Fibroblast of mammary gland (primary cell): ENCODE measurements at regions not wholly inside any gene's neighbourhood (a gene's known extent, or its start where the extent isn't known, plus 50 kb on each side); places are given as distances from the start of the nearest gene placed in this dataset.
"Not testable (repeated sequence)": the region's sequence is repeated elsewhere in the genome, so short reads cannot be mapped to it uniquely, and the experiment has no call there.

Experiments used
- DNase-seq: peaks from one replicate; pipeline ENCODE4 v3.0.0-alpha.2; 2010; ENCODE audit warnings: low read depth
- H3K4me3 ChIP-seq: 2 replicates; pipeline ENCODE4 v1.5.1; 2011; ENCODE audit warnings: low read depth, mild to moderate bottlenecking, low read length, moderate library complexity; ENCODE audit not compliant: control insufficient read depth
- TF ChIP-seq, protein P1 (sequence below): conservative IDR thresholded peaks from 2 replicates; pipeline ENCODE4 v1.5.1; 2011; ENCODE audit warnings: low read depth, low read length, inconsistent platforms; ENCODE audit not compliant: control insufficient read depth, insufficient read depth

DNA sequence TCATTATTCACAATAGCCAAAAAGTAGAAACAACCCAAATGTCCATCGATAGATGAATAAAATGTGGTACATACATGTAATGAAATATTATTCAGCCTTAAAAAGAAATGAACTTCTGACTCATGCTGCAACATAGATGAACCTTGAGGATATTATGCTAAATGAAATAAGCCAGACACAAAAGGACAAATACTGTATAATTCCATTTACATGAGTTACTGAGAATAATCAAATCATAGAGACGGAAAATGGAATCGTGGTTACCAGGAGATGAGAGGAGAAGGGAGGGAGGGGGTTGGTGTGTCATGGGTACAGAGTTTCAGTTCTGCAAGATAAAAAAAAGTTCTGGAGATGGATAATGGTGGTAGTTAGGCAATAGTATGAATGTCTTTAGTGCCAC, 184.1 kb downstream of the PSMG1 start:
- TF ChIP-seq, protein P1, sequence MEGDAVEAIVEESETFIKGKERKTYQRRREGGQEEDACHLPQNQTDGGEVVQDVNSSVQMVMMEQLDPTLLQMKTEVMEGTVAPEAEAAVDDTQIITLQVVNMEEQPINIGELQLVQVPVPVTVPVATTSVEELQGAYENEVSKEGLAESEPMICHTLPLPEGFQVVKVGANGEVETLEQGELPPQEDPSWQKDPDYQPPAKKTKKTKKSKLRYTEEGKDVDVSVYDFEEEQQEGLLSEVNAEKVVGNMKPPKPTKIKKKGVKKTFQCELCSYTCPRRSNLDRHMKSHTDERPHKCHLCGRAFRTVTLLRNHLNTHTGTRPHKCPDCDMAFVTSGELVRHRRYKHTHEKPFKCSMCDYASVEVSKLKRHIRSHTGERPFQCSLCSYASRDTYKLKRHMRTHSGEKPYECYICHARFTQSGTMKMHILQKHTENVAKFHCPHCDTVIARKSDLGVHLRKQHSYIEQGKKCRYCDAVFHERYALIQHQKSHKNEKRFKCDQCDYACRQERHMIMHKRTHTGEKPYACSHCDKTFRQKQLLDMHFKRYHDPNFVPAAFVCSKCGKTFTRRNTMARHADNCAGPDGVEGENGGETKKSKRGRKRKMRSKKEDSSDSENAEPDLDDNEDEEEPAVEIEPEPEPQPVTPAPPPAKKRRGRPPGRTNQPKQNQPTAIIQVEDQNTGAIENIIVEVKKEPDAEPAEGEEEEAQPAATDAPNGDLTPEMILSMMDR: no peak

DNA sequence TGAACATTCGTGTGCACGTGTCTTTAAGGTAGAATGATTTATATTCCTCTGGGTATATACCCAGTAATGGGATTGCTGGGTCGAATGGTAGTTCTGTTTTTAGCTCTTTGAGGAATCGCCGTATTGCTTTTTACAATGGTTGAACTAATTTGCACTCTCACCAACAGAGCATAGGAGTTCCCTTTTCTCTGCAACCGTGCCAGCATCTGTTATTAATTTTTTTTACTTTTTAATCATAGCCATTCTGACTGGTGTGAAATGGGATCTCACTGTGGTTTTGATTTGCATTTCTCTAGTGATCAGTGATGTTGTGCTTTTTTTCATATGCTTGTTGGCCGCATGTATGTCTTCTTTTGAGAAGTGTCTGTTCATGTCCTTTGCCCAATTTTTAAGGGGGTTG, 185.0 kb downstream of the PSMG1 start:
- not testable (repeated sequence) for DNase-seq, H3K4me3 ChIP-seq

More for the DNA sequence above, 184.1 kb downstream of the PSMG1 start:
- H3K4me3 ChIP-seq: no peak overlapping the region
- DNase-seq: peak; percentile 48

DNA sequence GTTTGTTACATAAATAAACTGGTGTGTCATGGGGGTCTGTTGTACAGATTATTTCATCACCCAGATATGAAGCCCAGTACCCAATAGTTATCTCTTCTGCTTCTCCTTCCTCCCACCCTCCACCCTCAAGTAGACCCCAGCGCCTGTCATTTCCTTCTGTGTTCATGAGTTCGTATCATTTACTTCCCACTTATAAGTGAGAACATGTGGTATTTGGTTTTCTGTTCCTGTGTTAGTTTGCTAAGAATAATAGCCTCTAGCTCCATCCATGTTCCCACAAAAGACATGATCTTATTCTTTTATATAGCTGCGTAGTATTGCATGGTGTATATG, 185.4 kb downstream of the PSMG1 start:
- H3K4me3 ChIP-seq, DNase-seq: not testable (repeated sequence)

DNA sequence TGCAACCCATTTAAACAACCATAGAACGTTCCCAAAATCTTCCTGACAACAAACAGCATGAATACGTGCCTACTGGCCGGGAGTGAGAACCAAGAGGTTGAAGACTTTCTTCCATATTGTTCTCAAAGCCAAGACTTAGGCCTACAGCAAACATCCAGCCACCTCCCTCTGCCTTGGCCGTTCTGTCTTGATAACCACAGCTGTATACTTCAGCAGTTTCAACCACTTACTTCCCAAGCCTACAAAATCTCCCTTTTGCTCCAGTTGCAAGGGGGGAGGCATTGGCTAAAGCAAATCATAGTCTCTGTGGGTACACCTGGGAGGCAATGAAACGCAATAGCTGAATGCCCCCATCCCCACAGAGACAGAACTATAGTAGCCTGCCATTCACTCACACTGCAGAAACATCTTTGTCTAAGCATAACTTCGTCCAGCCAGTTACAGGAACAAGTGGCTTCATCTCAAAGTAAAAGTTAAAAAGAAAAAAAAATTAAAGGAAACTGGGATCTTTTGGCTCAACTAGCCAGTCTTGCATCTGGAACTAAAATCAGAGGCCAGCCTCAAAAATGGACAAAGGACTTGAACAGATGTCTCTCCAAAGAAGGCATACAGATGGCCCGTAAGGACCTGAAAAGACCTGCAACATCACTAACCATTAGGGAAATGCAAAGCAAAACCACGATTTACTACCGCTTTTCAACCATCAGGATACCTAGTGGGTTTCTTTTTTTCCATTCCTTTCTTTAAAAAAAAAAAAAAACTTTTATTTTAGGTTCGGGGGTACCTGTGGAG, 186.0 kb downstream of the PSMG1 start:
- no peak for DNase-seq
- H3K4me3 ChIP-seq: no peak overlapping the region
- TF ChIP-seq, protein P1: no peak

DNA sequence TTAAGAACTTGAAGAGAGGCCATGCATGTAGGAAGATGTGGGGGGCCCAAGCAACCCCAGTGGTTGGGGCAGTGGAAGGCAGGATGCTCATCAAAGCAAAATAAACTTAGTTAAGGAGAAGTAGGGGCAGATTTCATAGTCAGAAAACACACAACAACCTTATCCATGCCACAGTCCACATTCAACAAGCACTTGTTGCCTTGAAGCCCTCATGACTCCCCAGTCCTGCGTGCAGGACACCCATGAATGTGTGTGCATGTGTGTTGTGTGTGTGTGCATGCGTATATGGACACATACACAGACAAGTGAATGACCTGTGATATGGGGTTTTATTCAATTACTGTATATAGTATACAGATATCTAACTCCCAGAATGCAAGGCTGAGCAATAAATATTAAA, 186.9 kb downstream of the PSMG1 start:
- TF ChIP-seq, protein P1: no peak
- no peak for DNase-seq

DNA sequence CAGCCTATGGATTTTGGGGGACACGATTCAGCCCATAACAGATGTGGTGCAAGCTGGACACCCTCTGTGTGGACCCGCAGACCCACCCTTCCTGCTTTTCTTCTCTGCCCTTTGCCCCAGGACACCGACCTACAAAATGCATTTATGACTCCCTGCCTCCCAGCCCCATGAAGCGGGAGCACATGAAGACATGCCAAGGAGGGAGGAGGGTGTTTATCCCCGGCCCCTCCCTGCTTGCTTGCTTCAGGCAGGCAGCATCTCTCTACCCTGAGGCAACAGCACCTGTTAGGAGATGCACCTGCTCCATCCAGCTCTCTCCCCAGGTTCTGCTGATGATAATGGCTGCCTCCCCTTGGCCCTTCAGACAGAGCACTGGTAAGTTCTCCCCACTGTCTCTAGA, 187.5 kb downstream of the PSMG1 start:
- TF ChIP-seq, protein P1: no peak
- DNase-seq: no peak
- H3K4me3 ChIP-seq: no peak overlapping the region

More for the DNA sequence above, 186.9 kb downstream of the PSMG1 start:
- H3K4me3 ChIP-seq: no peak overlapping the region

DNA sequence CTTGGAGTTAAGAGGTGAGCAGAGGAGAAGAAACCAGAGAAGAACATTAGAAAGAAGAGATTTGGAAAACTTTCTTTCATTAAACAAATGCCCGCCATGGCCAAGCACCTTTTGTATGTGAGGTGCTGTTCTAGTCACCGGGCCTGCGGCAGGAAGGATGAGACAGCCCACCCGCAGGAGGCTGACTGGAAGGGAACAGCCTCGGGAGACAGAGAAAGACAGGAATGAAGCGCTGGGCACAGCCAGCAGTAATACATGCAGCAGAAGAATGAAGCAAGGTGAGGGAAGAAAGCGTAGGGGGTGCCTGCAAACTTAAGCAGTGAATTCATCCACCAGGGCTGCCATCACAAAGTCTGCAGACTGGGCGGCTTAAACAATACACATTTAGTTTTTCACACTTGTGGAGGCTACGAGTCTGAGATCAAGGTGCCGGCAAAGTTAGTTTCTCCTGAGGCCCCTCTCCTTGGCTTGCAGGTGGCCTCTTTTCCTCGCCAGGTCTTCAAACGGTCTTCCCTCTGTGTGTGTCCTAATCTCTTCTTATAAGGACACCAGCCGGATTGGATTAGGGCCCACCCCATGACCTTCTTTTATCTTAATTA, 188.1 kb downstream of the PSMG1 start:
- TF ChIP-seq, protein P1: no peak
- DNase-seq: no peak
- H3K4me3 ChIP-seq: no peak overlapping the region

DNA sequence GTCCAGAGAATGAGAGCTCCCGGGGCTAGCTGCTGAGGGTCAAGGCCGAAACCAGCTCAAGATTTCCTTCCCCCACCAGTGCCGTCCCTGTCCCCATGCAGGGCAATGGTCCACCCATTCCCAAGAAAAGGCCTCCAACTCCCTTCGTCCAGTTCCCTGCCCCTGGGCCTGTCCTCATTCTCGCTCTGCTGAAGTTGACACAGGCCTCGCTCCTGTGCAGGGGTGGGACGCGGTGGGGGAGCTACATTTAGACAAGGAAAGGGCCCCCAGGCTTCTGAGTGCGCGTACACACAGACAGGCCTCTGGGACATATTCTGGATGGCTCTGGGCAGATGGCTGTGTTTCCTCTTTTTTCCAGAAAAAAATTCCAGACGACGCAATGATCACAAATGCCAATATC, 188.3 kb downstream of the ETS2 start:
- no peak for DNase-seq
- TF ChIP-seq, protein P1: no peak

More for the DNA sequence above, 188.3 kb downstream of the ETS2 start:
- no peak overlapping the region for H3K4me3 ChIP-seq
